SHP77 (cell line): ENCODE measurements at regions not wholly inside any gene's neighbourhood (a gene's known extent, or its start where the extent isn't known, plus 50 kb on each side); places are given as distances from the start of the nearest gene placed in this dataset.

Source experiments
- DNase-seq, 2 experiments: peaks; one replicate each; lab custom pipeline; 2025; lab: John Stamatoyannopoulos, UW

GRCh38 chr12:12016284-12017100 lies 54.2 kb upstream of the BCL2L14 start:
- DNase-seq, result no peak

GRCh38 chr12:12017135-12017581 lies 53.6 kb upstream of the BCL2L14 start:
- DNase-seq, result no peak

- DNase-seq, result no peak
Observed at GRCh38 chr12:12017798-12018197, 52.9 kb upstream of the BCL2L14 start.

GRCh38 chr12:12018454-12018853 lies 52.3 kb upstream of the BCL2L14 start:
- no peak for DNase-seq

GRCh38 chr12:12019881-12020280 lies 50.9 kb upstream of the BCL2L14 start:
- no peak for DNase-seq

GRCh38 chr12:12020762-12021161 lies 50.0 kb upstream of the BCL2L14 start:
- no peak for DNase-seq
